ENCODE measurements at regions not wholly inside any gene's neighbourhood (a gene's known extent, or its start where the extent isn't known, plus 50 kb on each side); places are given as distances from the start of the nearest gene placed in this dataset.
A peak's percentile ranks its signal among the peaks of the same experiment; 100 is the strongest.

DNA sequence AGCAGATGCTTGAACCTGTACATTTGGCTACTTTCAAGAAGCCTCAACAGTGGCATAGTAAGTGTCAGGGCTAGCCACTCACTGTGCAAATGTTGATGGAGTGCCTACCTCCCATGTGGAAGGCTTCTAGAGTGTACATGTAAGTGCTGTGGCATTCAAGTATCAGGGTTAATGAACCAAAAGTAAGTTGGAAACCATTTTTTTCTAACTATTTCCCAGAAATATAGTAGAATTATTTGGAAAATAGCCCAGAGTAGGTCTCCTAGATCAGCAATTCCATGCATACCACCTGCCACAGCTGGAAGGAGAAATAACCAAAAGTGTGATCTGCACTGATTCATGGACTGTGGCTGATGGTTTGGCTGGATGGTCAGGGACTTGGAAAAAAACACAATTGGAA lies 53.3 kb downstream of the FOXD1 start:
- no peak for TF ChIP-seq TARDBP (IDR thresholded peaks at IDR 0.05)
- no peak for TF ChIP-seq HDGF (IDR thresholded peaks at IDR 0.05; ENCODE audit: borderline replicate concordance)
- no peak for TF ChIP-seq CTBP1 (IDR thresholded peaks at IDR 0.05; ENCODE audit: borderline replicate concordance)
- TF ChIP-seq SP1 (IDR thresholded peaks at IDR 0.05): no peak
- no peak for TF ChIP-seq NFRKB (IDR thresholded peaks at IDR 0.05)
- TF ChIP-seq ZNF384 (IDR thresholded peaks at IDR 0.05): no peak
- TF ChIP-seq LEF1 (IDR thresholded peaks at IDR 0.05; ENCODE audit: borderline replicate concordance): no peak
- no peak for TF ChIP-seq FOXM1 (IDR thresholded peaks at IDR 0.05; ENCODE audit: borderline replicate concordance)
- TF ChIP-seq ELF4 (IDR thresholded peaks at IDR 0.05): no peak
- TF ChIP-seq BHLHE40 (IDR thresholded peaks at IDR 0.05; ENCODE audit: borderline replicate concordance): no peak
- TF ChIP-seq, protein P1, sequence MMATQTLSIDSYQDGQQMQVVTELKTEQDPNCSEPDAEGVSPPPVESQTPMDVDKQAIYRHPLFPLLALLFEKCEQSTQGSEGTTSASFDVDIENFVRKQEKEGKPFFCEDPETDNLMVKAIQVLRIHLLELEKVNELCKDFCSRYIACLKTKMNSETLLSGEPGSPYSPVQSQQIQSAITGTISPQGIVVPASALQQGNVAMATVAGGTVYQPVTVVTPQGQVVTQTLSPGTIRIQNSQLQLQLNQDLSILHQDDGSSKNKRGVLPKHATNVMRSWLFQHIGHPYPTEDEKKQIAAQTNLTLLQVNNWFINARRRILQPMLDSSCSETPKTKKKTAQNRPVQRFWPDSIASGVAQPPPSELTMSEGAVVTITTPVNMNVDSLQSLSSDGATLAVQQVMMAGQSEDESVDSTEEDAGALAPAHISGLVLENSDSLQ (IDR thresholded peaks at IDR 0.05): no peak
- TF ChIP-seq FOXA1 (IDR thresholded peaks at IDR 0.05): no peak
- TF ChIP-seq ARNT (IDR thresholded peaks at IDR 0.05): no peak
- DNase-seq (ENCODE audit: extremely low spot score): no peak
- POLR2A ChIA-PET: no interaction called here
- CTCF ChIA-PET: no interaction called here

DNA sequence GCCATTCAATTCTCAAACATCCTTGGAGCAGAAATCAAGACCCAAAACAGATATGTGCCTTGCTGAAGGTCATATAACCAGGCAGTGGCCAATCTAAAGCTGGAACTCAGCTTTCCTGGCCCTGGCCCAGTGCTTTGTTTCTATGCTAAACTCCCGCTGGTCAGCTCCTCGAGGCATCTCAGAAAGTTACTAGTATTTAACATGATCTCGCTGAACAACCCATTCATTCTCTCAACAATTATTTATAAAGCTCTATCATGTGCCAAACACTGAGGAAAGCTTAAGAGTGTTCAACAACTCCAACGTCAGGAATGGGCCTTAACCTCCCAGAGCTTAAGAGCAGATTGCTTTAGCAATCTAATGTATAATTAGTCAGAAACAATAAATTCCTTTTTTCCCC lies 54.0 kb downstream of the FOXD1 start:
- DNase-seq (ENCODE audit: extremely low spot score): no peak
- TF ChIP-seq FOXM1 (IDR thresholded peaks at IDR 0.05; ENCODE audit: borderline replicate concordance): no peak
- TF ChIP-seq, protein P1 (IDR thresholded peaks at IDR 0.05): no peak
- TF ChIP-seq SP1 (IDR thresholded peaks at IDR 0.05): no peak
- no peak for TF ChIP-seq NFRKB (IDR thresholded peaks at IDR 0.05)
- no peak for TF ChIP-seq CTBP1 (IDR thresholded peaks at IDR 0.05; ENCODE audit: borderline replicate concordance)
- TF ChIP-seq TARDBP (IDR thresholded peaks at IDR 0.05): no peak
- no peak for TF ChIP-seq ZNF384 (IDR thresholded peaks at IDR 0.05)
- TF ChIP-seq FOXK2 (IDR thresholded peaks at IDR 0.05): no peak
- TF ChIP-seq BHLHE40 (IDR thresholded peaks at IDR 0.05; ENCODE audit: borderline replicate concordance): no peak
- POLR2A ChIA-PET: interaction anchor here (2.1 kb wide), 1 partner anchor 54 kb away, joined by 9 read pairs; the partner anchor contains the start of gene FOXD1
- CTCF ChIA-PET: no interaction called here

DNA sequence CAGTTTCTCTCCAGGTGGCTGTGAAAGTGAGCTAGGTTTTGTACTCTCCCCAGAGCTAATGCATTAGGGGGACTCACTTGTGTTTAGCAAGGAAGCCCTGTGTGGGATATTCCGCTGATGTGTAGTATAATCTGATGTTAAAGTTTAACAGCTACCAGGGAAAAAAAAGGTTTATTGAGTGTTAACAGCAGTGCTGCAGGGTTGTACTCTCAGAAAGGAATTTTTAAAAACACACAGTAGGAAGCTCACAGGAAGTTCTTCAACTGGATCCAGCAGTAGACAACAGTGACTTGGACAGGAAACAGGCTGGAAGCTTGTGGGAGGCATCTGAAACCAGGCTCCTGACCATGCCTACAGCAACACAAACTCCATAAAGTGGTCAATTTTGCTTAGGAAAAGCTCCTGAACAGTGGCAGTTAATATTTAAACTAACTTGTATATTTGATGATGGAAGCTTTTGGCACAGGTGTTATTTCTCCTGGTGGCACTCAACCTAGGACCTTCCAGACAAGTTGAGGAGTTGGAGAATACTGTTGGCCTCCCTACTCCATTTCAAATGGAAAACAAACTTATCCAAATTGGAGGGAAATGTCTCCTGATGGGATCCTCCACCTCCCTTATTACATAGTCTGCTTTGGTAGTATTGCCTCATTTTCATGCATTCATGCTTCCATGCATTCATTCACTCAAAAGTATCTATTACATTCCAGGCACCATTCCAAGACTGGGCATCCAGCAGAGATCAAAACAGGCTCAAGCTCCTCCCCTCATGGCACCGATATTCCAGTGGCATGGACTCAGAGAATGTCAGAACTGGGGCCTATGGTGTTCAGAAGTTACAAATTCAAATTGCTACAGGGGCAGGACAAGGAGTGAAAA lies 54.7 kb downstream of the FOXD1 start:
- ChIA-PET CTCF (interaction anchor here (0.9 kb wide), 1 partner anchor 58 kb away, joined by 3 read pairs; no protein-coding TSS in a partner anchor), POLR2A (interaction anchor here (1.3 to 2.1 kb wide), 2 partner anchors 16 to 54 kb away, joined by 4 to 9 read pairs; partner anchors contain the start of gene FOXD1)
- DNase-seq (ENCODE audit: extremely low spot score): peak; percentile 35
- TF ChIP-seq ZNF384 (IDR thresholded peaks at IDR 0.05) (no peak), L3MBTL2 (conservative IDR thresholded peaks at IDR 0.05) (0 out of 2 replicates have a peak, but pooled peaks have one; percentile 27)

DNA sequence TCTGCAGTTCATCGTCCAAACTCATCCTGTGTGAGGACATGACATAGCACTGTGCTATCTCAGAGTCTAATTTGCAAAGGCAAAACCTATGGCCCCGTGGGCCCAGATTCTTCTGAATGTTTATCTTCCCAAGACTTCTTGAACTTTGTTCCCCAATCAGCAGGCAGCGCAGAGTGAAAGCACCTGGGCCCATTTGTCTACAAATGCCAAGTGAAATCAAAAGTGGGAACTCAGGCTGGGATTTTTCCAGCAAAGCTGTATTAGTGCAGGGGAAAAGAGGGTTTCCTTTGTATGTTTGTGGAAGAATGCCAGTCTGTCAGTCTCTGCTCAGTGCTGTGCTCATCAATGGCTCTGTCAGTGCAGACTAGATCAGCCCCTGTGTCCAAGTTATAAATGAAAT lies 55.8 kb downstream of the FOXD1 start:
- CTCF ChIA-PET: interaction anchor here (0.9 kb wide), 1 partner anchor 59 kb away, joined by 3 read pairs; no protein-coding TSS in a partner anchor
- POLR2A ChIA-PET: interaction anchor here (1.3 to 2.1 kb wide), 2 partner anchors 14 to 55 kb away, joined by 4 to 9 read pairs; partner anchors contain the start of gene FOXD1
- TF ChIP-seq ARNT (IDR thresholded peaks at IDR 0.05) (no peak), HDGF (IDR thresholded peaks at IDR 0.05; ENCODE audit: borderline replicate concordance) (no peak), SUZ12 (IDR thresholded peaks at IDR 0.05) (no peak), L3MBTL2 (conservative IDR thresholded peaks at IDR 0.05) (no peak), ZNF384 (IDR thresholded peaks at IDR 0.05) (no peak), FOXM1 (IDR thresholded peaks at IDR 0.05; ENCODE audit: borderline replicate concordance) (no peak), NFRKB (IDR thresholded peaks at IDR 0.05) (no peak), CTBP1 (IDR thresholded peaks at IDR 0.05; ENCODE audit: borderline replicate concordance) (no peak), ELF4 (IDR thresholded peaks at IDR 0.05) (no peak), BHLHE40 (IDR thresholded peaks at IDR 0.05; ENCODE audit: borderline replicate concordance) (no peak), SP1 (IDR thresholded peaks at IDR 0.05) (no peak), TARDBP (IDR thresholded peaks at IDR 0.05) (no peak), FOXK2 (IDR thresholded peaks at IDR 0.05) (no peak), LEF1 (IDR thresholded peaks at IDR 0.05; ENCODE audit: borderline replicate concordance) (no peak), FOXA1 (IDR thresholded peaks at IDR 0.05) (no peak)
- TF ChIP-seq, protein P1 (IDR thresholded peaks at IDR 0.05): no peak
- no peak for DNase-seq (ENCODE audit: extremely low spot score)

DNA sequence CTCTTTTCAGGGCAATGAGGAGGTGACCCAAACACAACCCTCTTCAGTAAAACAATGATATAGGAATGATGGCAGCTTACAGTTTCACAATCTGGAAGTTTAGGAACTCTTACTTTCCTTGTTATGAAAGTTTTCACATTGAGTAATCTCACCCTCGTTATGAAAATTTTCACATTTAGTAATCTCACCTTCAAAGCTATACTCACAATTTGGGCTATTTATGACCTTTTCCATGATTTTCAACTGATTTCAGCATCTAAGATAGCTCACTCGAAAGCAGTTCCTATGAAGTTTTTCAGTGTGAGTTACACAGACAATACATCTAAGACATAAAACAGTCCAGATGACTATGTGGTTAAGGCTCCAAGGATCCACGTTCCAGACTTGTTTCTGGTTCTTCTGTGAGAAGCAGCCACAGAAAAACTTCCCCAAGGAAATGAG lies 57.1 kb downstream of the FOXD1 start:
- POLR2A ChIA-PET: no interaction called here
- no peak for DNase-seq (ENCODE audit: extremely low spot score)
- CTCF ChIA-PET: no interaction called here
- TF ChIP-seq LEF1 (IDR thresholded peaks at IDR 0.05; ENCODE audit: borderline replicate concordance) (no peak), NFRKB (IDR thresholded peaks at IDR 0.05) (no peak), SUZ12 (IDR thresholded peaks at IDR 0.05) (no peak), FOXA1 (IDR thresholded peaks at IDR 0.05) (no peak), SP1 (IDR thresholded peaks at IDR 0.05) (no peak), CTBP1 (IDR thresholded peaks at IDR 0.05; ENCODE audit: borderline replicate concordance) (no peak), HDGF (IDR thresholded peaks at IDR 0.05; ENCODE audit: borderline replicate concordance) (no peak), L3MBTL2 (conservative IDR thresholded peaks at IDR 0.05) (no peak), ARNT (IDR thresholded peaks at IDR 0.05) (no peak), BHLHE40 (IDR thresholded peaks at IDR 0.05; ENCODE audit: borderline replicate concordance) (no peak), FOXK2 (IDR thresholded peaks at IDR 0.05) (no peak)

DNA sequence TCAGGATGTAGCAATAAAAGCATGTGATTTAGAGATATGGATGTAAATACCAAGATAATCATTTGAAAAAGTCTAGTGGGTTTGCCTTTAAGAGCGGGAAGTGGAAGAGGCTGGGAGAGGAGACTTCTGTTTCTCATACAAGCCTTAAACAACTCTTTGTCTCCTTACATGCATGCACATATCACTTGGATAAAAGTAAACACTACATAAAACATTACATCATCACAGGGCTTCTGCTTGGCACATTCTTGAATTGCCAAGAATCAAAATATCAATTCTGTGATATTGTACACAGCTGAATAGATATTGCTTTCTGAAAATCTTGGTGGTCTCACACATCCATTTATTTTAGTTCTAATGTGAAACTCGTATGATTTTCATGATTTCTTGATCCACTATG lies 57.6 kb downstream of the FOXD1 start:
- no peak for DNase-seq (ENCODE audit: extremely low spot score)
- TF ChIP-seq ARNT (IDR thresholded peaks at IDR 0.05) (no peak), HDGF (IDR thresholded peaks at IDR 0.05; ENCODE audit: borderline replicate concordance) (no peak), ELF4 (IDR thresholded peaks at IDR 0.05) (no peak)
- CTCF ChIA-PET: no interaction called here
- POLR2A ChIA-PET: no interaction called here

All from HEK293T (cell line).